SKM-1 treated with dmso at 0.1 percent for 144 hours (cell line): ENCODE measurements at regions not wholly inside any gene's neighbourhood (a gene's known extent, or its start where the extent isn't known, plus 50 kb on each side); places are given as distances from the start of the nearest gene placed in this dataset.

Experiments
- DNase-seq: peaks from one replicate; lab custom pipeline; 2025; ENCODE audit not compliant: unreplicated experiment; lab: John Stamatoyannopoulos, UW

DNA sequence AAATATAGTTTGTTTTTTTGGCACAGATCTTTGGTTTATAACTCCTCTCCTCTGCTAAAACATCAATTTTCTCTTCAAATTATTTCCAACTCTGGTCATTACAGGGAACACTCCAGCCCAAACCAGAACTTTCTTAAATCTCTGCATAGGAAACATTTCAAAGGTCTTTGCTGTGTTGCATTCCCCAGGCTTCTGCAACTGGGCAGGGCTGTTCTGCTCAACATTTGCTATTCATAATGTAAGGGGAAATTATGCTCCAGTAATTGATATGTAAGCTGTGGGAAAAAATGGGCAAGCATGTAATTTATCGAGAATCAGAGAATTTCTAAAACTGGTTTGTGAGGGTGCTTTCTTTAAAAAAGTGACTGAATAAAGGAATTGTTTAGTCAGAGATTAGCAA lies 410.4 kb downstream of the TUSC7 start:
- DNase-seq = no peak

DNA sequence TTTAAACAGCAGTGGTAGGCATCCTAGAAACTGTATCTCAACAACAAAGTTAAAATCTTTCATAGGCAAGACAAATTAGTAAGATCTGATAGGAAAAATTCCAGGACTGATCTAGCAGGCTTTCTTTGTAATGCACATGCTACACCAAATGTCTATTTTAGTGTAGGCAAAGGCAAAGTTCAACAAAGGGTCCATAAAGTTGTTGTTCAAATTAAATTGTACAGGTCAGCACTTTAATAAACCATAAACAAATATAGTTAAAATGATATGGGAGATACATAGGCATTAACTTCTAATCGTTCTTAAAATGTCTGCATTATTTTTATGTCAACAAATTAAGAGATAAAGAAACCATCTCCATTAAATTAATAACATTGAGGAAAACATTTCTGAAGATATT lies 413.0 kb downstream of the TUSC7 start:
- no peak for DNase-seq

DNA sequence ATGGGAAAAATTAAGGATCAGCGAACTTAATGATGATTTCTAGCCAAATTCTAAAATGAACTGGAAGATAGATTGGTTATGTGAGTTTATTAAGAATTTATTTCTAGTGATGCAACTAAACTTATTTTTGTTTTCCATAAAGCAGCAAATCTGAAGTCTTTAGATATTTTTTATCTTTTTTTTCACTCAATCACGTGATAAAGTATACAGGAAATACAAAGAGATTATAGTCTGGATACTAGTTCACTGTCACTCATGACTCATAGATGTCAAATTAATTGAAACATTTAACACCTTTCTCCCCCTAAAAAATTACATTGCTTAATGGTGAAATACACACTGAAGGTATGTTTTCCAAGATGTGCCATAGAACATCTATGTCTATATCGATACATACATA lies 416.9 kb downstream of the TUSC7 start:
- no peak for DNase-seq

DNA sequence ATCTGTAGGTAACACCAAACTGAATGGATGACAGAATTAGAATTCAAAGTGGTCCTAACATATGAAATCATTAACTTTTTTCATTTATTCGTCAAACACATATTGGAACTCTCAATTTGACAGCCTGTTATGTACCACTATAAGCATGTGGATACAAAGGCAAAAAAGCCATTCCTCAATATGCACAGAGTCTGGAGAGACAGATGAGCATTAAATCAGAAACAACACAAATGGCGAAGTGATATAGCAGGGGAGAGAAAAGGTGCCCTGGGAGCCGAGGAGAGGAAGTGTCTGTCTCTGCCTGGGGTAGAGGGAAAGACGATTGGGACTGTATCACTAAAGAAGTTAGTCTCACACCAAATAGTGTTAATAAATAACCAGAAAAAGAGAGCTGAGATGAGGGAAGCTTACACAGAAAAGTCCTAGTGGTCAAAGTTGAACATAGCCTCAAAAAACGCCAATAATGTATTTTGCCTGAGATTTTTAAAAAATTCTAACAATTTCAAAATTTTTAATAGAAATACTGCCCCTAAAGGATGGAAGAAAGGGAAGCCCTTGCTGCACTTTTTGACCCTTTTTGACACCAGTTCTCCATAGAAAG lies 417.5 kb downstream of the TUSC7 start:
- DNase-seq = no peak

DNA sequence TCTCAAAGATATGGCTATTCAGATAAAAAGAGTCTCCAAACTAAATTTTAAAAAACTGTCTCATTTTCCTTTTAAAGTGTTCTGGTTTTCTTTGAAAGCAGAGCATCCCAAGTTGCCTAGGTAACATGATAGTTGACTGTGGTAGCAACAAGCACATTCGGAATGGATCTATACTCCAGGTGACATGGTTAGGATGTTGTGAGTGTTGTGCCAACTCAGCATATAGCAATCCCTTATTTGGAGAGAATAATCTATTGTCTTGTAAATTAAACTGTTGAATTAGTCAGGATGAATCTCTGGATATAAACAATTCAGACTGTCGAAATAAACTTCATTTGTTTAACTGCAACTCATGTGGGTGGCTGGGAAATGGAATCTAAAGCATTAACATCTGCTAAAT lies 418.6 kb downstream of the TUSC7 start:
- DNase-seq = no peak

DNA sequence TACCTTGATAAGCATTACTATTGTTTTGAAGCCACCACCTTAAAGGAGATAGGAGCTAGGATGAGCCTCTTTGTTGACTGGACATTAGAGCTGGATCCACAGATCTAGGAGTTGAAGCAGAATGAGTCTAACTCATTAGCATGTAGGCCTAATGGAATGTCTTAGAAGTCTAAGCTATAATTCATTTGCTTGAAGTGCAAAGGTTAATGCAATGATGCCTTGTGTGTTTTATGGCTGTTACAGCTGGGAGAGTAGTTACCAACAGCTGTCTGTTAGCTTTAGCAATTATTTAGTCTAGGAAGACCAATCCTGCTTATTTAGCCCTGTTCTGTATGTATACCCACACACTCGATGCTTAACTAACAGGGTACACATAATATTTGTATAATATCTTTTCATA lies 419.3 kb downstream of the TUSC7 start:
- DNase-seq = no peak

DNA sequence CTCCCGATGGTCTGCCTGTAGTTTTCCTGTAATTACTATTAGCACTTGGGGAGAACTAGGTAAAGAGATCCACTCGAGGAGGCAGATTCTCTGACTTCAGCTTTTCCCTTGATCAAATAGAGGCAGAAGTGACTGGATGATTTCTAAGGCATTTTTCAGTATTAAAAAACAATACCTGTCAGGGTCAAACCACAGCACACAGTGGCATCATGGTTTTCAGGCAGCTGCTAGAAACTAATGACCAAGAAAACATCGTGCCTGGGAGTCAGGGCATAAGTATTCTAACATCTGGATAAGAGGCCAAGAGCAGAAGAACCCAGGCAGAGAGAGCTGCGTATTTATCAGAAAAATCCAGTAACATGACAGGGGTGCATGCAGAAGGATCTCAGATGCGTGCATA lies 419.9 kb downstream of the TUSC7 start:
- DNase-seq = no peak

DNA sequence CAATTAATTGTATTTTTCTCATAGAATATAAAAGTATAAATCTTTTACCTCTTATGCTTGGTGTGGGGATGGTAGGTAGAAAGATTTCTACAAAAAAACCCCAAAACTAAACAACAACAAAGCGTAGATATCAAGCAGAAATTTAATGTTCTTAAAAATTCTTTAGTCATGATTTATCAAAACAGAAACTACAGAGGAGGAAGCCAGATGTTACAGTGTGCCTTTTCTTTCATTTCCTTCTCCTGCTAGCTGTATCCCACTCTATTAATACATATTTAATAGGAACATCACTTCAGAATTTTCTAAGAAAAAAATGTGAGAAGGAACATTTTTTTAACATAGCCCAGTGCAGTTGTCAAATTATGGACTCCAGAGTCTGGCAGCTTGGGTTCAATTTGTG lies 420.6 kb downstream of the TUSC7 start:
- no peak for DNase-seq

DNA sequence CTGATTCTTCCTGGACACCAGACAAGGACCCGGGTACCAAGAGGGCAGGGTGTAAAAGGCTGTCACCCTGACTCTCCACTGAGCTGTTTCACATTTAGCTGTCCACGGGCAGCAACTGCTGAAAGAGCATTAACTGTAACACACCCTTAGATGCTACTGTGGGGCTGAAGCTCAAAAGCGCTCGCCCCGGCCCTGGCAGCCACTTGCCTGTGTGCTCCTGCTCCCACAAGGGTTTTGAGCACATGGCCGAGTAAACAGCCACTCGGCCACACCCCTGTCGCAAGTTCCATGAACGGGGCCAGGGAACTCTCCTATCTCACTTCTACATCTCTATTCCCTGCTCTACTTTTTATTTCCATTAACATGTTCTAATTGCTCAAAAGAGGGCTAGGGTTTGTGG lies 421.7 kb downstream of the TUSC7 start:
- DNase-seq = no peak

DNA sequence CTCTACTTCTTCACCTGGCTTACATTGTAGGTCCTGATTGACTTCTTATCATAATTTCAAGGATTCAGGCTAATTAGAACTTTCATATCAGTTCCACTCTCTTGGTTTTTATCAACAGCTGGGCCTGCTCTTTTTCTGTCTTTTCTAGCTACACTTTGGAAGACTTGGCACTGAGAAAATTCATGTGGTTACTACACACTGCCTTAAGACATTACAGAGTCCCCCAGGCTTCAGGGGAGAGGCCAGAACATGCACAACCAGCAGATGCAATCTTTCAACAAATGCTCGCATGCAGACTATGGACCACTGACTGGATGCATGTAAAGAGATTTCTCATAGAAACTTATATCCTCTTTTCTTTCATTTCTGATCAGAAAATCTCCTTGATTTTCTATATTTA lies 423.5 kb downstream of the TUSC7 start:
- DNase-seq = no peak

DNA sequence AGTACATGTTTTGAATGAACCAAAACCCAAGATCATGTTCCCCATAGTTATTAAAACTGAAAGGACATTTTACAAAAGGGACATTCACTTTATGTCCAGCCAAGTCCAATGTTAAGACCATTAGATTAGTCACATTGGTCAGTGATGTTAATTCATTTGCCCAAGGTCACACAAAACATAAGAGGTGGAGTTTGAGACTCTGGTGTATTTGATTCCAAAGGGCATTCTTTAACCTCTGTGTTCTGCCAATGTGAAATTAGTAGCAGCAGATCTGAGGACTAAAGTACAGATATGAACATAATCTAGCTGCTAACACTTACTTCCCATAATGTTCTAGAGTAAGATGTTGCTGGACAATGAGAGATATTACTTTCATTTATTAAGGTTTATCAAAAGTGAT lies 425.6 kb downstream of the TUSC7 start:
- no peak for DNase-seq

DNA sequence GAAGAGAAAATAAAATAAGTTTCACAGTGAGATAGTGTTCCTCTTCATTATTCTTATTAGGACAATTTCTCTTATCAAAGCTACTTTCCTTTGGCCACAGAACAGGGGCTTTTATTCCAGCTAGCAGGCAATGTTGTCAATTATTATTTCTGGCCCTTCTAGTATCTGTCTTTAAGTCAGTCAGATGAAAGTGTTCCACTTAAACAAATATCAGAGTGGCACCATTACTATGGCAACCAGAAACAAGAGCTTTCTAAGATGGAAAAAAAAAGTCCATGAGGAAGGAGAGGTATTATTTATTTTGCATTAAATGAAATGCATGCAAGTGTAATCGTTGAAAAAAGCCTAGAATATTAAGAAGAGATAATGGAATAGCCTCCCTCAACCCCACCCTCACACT lies 426.4 kb downstream of the TUSC7 start:
- DNase-seq = no peak

DNA sequence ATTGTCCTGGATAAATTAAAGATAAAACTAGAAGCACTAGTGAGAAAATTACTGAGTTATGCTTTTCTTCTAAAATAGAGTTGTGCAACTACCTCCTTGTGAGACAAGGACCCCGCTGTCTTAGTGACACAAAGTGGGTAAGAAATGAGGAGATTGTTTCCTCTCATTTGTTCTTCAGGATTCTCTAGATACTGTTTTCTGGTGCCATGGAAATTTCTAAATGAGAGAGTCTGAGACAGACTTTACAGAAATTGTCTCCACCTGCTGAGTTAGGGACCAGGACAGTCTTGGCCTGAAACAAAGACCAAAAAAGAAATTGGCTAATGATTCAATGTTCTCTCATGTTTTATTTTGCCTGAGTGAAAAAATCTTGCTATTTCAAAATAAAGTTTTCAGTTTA lies 427.5 kb downstream of the TUSC7 start:
- DNase-seq = no peak

DNA sequence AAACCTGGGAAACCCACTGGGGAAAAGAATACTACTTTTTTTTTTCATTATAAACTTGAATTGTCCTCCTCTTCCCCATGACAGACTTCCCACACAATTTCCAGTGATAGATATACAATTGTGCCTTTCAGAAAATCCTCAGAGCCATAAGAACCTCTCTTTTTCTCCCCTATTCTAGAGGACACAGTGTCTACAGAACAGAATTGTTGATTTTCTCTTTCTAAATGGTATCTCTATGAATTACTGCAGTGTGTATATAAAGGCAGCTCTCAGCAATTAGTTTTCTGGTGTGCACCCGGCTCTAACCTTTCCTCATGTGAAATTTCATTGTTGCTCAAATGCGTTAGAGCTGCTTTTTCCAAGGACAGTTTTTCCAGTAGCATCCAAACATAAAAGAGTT lies 430.1 kb downstream of the TUSC7 start:
- DNase-seq = no peak

DNA sequence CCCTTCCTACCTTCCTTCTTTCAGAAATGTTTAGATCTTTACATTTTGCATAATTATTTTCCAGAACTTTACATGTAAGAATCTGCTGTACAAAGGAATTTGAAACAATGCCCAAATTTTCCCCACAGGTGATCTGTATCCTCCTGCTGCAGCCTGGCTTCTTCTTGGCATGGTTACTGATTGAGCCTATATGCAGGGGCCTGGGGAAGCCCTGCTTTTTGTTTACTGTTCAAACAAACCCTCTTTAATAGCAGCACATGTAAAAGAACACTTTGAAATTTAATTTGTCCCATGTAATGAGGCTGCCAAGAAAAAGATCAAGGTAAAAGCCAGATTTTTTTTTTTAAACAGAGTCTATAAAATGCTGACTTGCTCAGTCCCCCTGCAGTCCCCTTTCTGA lies 432.2 kb downstream of the TUSC7 start:
- DNase-seq = no peak

DNA sequence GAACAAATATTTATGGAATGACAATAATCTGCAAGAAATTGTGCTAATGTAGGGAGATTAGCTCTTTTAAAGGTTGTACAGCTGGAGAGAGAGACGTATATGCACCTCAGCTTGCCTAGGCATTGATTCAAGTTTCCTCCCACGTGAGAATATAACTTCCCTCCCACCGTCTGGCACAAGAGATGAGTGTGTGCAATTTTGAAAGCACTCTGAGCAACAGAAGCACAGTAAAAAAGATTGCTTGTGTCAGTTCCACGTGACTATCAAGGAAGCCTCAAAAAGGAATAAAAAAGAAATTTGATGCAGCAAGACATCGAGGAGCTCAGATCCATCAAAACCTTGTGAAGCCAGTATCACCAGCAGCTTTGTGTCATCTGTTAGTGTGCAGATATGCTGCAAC lies 435.3 kb downstream of the TUSC7 start:
- DNase-seq = no peak

DNA sequence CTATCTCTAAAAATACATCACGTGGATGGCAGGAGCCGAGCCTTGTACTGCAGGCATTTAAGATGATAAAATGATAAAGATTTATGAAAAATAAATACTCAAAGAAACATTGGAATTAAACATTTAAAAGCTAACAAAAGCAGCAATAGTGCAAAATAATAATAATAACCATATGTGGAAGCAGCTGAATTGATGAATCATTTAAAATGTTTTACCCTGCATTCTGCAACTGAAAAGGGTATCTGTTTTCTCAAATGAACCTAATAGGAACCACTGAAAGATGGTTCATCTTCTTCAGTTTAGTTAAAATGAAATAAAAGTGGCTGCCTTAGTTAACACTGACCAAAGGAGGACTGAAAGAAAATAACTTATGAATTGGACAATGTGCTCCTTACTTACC lies 436.1 kb downstream of the TUSC7 start:
- no peak for DNase-seq

DNA sequence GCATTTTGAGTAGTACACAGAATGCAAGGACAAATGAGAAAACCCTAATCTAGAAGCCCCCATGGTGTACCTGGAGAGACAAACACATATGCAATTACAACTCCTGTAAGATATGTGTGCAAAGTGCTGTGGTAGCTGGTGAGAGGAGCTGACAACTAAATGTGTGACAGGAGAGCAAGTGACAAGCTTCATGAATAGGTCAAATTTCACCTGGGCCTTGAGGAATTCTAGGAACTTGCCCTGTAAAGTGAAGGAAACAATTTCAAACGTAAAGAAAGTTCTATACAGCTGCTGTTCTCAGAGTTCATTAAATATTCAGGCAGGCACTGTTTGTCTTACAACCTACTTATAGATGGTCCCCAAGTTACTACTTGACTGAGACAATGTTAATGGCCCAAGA lies 437.0 kb downstream of the TUSC7 start:
- no peak for DNase-seq

DNA sequence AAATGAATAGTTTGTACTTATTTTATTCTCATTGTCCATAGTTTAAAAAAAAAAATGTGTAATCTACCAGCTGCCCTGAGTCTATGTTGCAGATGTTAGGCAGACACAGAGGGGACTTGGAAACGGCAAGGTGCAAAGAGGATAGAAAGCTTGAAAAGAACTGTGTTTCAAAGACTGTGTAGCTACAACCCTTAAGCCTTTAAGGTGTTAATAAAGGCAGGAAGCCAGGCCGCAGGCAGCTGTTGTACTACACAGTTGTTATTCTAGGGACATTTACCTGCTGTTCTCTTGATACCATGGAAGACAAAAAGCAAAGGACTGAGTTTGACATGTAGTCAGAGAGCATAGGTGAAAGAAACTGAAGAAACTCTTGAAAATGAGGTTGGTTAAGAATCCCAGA lies 440.0 kb downstream of the TUSC7 start:
- no peak for DNase-seq

DNA sequence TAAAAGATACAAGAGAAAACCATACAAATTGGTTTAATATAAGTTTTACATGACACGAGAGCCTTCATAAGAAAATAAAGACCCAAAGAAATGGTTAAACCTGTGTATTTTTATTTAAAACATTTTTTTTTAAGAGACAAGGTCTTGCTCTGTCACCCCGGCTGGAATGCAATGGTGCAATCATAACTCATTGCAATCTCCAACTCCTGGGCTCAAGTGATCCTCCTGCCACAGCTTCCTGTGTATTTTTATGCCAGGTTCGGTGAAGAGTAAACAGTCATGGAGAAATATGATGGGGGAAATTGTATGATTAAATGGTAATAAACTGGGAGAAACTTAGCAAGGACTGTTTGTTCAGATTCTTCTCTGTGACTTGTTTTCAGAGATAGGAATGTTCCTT lies 441.0 kb downstream of the TUSC7 start:
- DNase-seq = no peak

DNA sequence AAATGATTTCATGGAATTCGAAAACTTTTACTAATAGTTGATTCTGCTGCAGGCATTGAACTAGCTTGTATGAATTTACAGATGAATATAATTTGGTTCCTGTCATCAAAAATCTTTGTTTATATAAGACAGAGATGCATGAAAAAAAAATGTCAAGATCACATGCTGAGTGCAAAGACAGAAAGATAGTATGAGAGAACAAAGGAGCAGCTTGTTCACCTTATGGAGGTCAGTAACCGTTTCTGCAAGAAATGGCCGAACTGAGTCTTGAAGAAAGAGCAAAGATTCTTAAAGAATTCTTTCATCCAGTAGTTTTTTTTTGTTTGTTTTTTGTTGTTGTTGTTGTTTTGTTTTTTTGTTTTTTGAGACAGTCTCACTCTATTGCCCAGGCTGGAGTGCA lies 450.6 kb downstream of the TUSC7 start:
- DNase-seq = no peak

DNA sequence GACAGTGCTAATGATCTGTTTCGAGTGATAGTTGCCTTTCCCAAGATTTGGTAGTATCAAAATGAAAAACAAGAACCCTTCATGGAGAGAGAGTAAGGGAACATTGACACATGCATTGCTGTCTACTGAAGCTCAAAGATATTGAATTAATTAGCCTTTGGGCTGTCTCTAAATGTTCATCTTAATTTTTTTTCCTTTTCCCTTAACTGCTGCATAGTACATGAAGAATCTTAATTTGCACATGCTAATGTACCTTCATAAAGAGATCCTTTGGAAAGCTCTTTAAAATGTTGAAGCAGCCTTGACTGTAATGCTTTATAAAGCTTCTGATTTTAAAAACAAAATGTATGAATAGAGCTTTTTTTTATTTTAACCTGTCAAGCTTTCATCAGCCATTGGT lies 452.2 kb downstream of the TUSC7 start:
- DNase-seq = no peak

DNA sequence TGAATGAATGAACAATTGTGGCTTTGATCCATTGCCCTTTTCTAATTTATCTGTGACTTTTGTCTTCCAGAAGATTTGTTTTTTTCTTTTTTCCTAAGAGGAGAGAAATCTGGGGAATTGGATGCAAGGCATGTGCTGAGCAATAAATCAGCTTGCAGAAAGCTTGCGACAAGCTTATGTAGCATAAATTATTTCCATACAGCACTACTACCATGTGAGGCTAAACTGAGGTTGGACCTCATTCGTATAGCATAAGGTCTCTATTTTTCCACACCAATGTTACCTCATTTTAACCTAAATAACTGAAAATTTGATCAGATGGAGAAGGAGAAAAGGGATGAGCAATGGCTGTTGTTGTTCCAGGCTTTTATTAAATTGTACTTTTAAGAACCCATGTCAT lies 455.6 kb downstream of the TUSC7 start:
- no peak for DNase-seq

DNA sequence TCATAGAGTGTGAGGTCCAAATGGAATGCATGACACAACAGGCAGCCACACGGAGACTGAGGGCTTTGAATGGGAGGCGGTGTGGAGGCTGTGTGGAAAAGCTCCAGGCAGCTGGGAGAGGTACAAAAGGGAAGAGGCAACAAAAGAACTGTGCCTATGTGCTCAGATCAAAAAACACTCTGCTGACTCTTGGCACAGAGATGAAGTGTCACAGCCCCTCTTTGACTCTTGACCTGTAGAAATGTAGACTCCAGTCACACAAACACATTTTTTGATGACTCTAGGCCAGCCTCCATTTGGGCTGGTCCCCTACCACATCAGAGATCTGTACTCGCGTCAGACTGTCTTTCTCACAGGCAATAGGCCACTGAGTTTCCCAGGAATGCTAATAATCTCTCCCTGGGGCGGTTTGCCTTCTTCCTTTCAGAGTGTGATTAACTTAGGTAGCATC lies 456.0 kb downstream of the TUSC7 start:
- DNase-seq = no peak
